ENCODE measurements at regions not wholly inside any gene's neighbourhood (a gene's known extent, or its start where the extent isn't known, plus 50 kb on each side); places are given as distances from the start of the nearest gene placed in this dataset.

GRCh38 chr9:11755951-11756350 is 937.2 kb upstream of the TYRP1 start:
- no peak for DNase-seq

DNA sequence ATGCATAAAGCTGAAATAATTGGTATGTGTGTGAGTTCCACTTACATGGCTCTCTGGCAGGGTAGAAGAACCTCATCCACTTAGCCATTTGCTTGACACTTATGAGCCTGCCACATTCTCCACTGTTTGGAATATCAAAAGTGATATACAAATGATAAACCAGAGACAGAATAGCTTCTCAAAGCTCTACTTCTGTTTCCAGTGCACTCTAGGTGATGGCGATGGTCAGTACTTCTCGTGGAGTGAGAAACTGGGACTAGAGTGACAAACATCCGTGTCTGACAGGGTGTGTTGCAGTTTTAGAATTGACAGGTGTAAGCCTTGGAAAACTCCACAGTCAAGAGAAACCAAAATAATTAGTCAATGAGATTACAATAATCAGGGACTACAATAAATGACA is 935.8 kb upstream of the TYRP1 start:
- no peak for DNase-seq

GRCh38 chr9:11758016-11758415 is 935.2 kb upstream of the TYRP1 start:
- no peak for DNase-seq

GRCh38 chr9:11779971-11780370 is 913.2 kb upstream of the TYRP1 start:
- no peak for DNase-seq

DNA sequence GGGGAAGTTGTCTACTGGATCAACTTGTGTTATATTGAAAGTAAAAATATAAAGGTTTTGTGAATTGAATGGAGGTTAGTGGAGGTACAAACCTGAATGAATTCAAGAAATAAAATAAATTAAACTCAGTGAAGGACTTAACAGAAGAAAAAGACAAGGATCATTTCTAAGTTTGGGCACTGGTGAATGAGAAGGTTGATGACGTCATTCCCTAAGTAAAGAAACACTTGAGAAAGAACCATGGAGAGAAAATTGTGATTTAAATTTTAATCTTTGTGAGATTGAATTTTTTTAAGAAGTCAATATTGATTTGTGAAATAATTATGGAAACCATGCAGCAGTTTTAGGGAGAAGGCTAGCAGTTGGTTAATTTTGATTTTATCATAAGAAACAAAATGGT is 900.3 kb upstream of the TYRP1 start:
- no peak for DNase-seq

DNA sequence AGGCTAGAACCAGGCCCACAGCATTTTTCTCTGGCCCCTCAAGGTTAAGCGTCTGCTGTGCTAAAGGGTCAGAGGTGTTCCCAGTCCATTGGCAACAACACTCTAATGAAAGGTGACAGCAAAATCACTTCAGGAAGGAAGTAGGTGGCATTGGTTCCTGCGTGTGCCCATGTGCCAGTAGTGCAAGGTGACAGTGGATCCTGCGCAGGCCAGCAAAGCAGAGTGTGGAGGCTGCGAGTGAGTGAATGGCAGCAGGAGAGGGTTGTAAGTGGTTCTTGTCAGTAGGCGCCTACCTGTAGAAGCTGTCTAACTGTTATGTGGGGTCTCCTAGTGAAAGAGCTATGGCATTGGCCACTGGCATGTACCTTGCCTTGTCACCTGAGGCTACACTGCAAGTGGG is 898.2 kb upstream of the TYRP1 start:
- no peak for DNase-seq

DNA sequence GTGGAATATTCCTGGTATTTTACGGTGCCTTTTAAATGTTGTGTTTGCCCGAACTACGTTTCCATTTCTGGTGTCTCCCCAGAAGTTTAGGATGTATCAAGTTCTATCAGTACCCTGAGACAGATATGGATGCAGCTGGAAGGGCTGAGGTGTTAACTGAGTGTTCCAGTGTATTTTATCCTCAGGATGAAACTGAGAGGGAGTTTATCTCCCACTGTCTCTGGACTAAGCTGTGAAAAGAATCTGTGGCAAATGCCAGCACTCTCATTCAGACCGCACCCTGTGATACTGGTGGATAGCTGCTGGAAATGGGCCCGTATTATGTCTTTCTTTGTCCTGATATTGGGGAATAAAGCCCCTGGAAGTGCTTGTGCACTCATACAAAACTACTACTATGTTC is 887.2 kb upstream of the TYRP1 start:
- no peak for DNase-seq

DNA sequence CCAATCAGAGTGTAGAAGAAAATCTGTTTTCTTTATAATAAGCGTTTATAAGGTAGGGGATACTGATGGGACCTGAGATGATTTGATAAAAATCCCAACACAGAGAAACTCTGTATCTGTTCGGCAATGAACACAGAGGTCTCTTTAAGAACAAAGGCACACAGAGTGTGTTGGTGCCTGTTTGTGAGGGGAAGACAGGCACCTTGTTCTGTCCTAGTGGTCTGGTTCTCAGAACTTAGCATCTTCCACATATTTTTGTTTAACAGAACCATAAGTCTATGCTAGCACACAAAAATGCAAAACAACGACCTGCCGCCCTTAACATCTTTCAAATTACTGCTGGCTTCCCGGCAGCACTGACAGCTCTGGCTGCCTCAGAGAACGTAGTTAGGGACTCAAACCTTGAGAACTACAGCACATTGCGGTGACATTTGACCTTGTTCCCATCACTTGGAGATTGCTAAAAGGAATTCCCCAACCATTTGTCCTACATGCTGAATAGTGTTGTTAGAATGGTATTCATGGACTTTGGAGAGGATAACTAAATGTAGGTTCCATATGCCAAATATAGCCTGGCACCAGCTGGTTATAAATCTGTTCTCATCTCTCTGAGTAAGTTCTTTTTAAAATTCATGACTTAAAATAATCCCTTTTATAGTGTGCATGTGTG is 871.7 kb upstream of the TYRP1 start:
- no peak for DNase-seq

- no peak for DNase-seq
Measured at GRCh38 chr9:11828201-11828600, 865.0 kb upstream of the TYRP1 start.

GRCh38 chr9:11833056-11833455 is 860.1 kb upstream of the TYRP1 start:
- no peak for DNase-seq

DNA sequence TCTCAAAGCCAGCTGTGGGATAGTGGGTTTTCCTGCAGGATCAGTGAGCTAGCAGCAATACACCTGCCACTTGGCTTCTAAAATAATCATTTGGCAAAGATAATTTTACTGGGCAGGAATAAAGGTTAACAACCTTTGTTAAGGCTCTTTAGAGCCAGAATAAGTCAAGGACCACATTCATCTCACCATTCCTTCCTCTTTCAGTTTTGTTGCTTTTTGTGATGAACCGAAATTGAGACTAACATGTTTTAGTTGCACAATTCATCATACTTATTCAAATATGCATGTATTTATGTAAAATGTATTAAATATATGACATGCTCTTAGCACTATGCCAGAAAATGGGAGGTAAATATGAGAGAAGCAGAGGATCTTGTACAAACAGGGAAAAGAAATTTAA is 824.4 kb upstream of the TYRP1 start:
- no peak for DNase-seq

DNA sequence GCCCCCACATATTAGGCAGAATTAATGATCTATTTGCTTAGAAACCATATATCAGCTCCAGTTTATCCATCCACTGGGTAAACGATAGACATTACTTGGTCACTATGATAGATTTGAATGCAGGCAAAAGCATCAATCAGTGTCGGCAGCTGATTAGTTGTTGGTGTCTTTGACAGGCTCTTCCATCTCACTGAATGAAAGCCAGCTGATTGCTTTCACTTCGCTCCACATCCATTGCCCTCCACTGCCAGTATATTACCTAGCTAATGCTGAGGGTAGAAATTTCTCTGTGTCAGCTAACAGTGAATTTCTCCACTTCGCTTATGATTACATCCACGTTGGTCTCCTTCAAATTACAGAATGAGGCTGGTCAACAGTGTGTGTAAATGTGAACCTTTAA is 821.3 kb upstream of the TYRP1 start:
- no peak for DNase-seq

GRCh38 chr9:11872471-11872870 is 820.7 kb upstream of the TYRP1 start:
- DNase-seq, result no peak

DNA sequence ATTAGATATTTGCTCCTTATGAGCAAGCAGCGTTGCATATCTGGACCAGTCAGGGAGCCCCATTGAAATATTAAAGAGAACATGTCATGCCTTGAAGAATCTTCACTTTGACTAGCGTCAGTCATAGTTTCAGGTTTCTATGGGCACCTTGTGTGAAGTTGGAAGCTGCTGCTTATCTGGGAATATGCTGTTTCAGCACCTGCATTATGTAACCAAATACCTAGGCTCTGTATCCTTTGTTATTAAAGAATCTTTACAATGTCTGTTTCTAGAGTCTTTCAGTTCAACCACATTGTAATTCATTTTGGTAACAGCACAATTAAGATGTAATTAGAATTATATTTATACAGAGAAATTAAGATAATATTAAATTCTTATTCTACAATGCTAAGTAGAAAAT is 818.8 kb upstream of the TYRP1 start:
- DNase-seq, result no peak

DNA sequence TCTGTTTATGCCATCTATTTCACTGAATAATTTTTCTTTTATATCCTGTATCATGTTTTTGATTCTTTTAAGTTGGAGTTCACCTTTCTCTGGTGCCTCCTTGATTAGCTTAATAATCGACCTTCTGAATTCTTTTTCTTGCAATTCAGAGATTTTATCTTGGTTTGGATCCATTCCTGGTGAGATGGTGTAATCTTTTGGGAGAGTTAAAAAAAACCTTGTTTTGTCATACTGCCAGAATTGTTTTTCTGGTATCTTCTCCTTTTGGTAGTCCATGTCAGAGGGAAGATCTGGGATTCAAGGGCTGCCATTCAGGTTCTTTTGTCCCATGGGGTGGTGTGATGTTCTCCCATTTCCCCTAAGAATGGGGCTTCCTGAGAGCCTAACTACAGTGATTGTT is 800.8 kb upstream of the TYRP1 start:
- no peak for DNase-seq

DNA sequence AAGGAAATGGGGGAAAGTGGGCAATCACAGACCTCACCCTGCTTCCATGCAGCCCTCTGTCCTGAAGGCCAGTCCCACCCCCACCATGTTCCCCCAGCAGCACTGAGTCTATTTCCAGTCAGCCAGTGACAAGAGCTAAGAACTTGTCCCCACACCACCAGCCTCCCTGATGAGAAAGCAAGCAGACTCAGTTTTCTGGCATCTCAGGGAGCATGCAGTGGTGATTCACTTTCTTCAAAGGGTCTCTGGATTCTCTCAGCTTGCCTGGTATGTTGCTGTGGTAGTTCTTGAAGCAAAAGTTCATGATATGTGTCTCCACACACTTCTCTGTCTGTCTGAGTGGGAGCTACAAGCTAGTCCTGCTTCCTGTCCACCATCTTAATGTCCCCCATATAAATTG is 799.9 kb upstream of the TYRP1 start:
- no peak for DNase-seq

DNA sequence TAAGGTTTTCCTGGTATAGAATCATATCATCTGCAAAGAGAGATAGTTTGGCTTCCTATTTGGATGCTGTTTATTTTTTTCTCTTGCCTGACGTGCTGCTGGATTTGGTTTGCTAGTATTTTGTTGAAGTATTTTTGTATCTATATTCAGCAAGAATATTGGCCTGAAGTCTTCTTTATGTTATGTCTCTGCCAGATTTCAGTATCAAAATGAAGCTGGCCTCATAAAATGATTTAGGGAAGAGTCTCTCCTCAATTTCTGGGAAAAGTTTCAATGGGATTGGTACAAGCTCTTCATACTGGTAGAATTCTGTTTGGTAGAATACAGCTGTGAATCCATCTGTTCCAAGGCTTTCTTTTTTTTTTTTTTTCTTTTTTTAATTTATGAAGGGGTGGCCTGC is 799.0 kb upstream of the TYRP1 start:
- no peak for DNase-seq

DNA sequence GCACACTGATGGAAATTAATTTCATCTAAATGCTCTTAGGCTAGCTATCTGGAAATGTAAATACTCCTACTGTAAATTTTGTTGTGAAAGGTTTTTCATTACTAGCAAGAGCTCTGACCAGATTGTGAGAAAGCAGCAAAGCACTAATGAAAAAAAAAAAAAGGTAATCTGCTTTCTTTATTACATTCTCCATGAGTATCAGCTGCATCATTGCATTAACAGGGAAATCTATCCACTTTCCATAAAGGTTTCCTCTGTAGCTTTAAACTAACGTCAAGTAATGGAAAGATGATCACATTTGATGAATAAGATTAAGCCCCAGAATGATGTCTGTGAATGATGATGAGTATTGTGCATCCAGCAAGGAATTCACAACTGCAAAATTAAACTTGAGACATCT is 790.6 kb upstream of the TYRP1 start:
- no peak for DNase-seq

- no peak for DNase-seq
Measured at GRCh38 chr9:11915699-11916098, 777.5 kb upstream of the TYRP1 start.

DNA sequence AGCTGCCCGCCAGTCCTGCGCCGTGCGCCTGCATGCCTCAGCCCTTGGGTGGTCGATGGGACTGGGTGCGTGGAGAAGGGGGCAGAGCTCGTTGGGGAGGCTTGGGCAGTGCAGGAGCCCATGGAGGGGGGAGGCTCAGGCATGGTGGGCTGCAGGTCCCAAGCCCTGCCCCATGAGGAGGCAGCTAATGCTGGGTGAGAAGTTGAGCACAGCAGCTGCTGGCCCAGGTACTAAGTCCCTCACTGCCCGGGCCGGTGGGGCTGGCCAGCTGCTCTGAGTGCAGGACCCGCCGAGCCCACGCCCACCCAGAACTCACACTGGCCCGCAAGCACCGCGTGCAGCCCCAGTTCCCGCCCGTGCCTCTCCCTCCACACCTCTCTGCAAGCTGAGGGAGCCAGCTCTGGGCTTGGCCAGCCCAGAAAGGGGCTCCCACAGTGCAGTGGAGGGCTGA is 764.3 kb upstream of the TYRP1 start:
- no peak for DNase-seq

DNA sequence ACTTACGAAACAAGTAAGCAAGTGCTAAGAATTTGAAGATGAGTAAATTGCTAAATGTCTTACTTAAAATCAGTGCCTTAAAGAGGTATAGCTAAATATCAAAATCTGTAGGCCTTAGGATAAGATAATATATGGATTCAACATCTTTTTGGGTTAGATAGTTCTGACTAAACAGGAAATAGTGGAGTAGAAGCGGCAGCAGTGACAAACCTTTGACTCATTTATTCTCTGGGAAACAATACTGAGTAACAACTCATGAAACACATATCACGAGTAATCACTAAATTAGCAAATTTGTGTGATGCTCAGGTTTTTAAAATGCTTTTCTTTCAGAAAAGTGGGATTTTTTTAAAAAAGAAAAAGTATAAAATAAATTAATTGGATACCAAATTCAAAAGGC is 762.1 kb upstream of the TYRP1 start:
- no peak for DNase-seq

DNA sequence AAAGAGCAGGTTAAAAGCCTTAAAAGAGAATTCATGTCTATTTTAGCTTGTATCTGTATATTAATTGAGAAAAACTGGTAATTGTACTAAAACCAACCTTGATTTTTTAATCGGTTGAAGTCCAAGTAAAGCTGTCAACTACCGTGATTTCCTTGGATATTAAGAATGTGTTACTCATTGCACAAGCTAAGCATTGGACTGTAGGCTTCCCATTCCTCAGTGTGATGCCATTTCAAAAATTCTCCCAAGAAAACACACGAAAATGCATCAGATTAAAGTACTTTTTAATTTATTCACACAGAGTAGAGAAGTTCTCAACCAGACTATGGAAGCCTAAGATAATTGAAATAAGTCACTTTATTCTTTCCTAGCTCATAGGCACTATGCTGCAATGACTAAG is 761.4 kb upstream of the TYRP1 start:
- no peak for DNase-seq

DNA sequence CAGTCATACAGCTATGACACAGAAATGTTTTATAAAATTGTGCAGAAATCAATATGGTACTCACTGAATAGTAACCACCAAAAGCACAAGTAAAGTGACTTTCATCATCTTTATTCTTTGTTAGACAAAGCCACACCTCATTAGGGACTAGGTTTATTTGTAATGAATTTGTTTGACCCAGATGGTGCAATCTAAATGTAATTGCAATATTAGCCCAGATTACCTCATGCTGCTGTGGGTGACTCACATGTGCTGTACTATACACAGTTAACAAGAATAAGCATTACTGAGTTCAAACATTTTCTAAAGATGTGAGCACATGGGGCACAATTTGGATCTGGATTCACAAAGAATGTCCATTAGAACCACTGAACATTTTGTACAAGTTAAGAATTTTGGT is 759.3 kb upstream of the TYRP1 start:
- no peak for DNase-seq

DNA sequence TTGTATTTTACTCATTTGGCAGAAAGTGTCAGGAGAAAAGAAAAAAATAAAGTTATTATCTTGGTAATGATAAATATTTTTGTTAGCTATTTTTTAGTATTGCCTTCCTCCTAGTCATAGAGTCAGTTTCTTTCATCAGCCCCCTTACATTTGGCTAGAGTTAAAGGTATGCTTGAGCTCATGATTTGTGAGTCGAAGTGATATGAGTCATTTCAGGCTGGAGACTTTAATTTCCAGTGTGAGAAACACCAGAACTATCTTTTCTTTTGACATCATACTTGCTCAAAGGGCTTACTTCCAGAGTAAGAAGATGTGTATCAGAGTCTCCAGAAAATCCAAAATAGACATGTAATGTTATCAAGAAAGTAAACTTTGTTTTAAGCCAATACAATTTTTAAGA is 746.7 kb upstream of the TYRP1 start:
- no peak for DNase-seq

DNA sequence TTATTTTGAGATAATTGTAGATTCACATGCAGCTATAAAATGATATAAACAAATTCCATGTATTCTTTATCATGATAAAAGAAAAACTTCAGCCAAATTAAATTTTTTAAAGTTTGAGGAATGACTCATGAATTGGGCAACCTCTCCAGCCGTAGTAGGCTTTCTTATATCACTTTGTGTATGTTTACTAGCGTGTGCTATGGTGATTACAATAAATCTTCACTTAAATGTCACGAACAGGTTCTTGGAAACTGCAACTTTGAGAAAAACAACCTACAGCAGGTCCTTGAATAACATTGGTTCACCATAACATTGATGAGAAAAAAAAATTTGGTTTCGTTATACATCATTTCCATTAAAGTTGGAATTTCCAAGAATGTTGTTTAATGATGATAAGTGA is 730.9 kb upstream of the TYRP1 start:
- no peak for DNase-seq

DNA sequence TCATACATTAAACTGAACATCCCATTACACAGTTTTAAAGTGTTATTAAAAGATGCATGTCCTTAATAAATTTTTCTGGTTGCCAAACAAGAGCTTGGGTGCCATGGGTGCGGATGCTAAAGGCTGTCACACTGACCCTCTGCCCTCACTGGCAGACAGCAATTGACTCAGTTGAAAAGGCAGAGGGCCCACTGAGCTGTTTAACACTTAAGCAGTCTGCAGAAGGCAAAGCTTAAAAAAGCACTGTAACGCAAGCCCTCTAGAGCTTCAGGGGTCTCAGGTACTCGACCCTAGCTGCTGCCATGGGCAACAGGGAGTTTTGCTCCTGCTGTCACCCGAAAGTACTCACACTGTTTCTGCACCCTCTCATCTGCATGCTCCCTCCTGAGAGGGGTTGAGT is 726.4 kb upstream of the TYRP1 start:
- DNase-seq, result no peak
